H9 (cell line): ENCODE measurements at regions not wholly inside any gene's neighbourhood (a gene's known extent, or its start where the extent isn't known, plus 50 kb on each side); places are given as distances from the start of the nearest gene placed in this dataset.

Experiments
- DNase-seq: peaks from one replicate; pipeline ENCODE4 v3.0.0-alpha.2; 2017
- H2AFZ ChIP-seq: one replicate; pipeline ENCODE4 v1.6.1; 2013; ENCODE audit warnings: mild to moderate bottlenecking, low read length, control low read depth, moderate library complexity
- H2AK5ac ChIP-seq: 2 replicates; pipeline ENCODE4 v1.6.1; 2013; ENCODE audit warnings: low read length, control low read depth, mixed read lengths; ENCODE audit not compliant: insufficient read length
- H2BK120ac ChIP-seq: one replicate; pipeline ENCODE4 v1.6.1; 2013; ENCODE audit warnings: low read depth, mild to moderate bottlenecking, low read length, control low read depth, inconsistent platforms; ENCODE audit not compliant: poor library complexity, severe bottlenecking
- H2BK12ac ChIP-seq: 2 replicates; pipeline ENCODE4 v1.6.1; 2013; ENCODE audit warnings: low read length, control low read depth, mixed read lengths, low read depth; ENCODE audit not compliant: insufficient read length
- H2BK15ac ChIP-seq: 2 replicates; pipeline ENCODE4 v1.6.1; 2013; ENCODE audit warnings: low read depth, low read length, control low read depth
- H2BK20ac ChIP-seq: one replicate; pipeline ENCODE4 v1.6.1; 2013; ENCODE audit warnings: low read depth, mild to moderate bottlenecking, low read length, control low read depth, inconsistent platforms; ENCODE audit not compliant: poor library complexity, severe bottlenecking
- H2BK5ac ChIP-seq: 2 replicates; pipeline ENCODE4 v1.6.1; 2013; ENCODE audit warnings: low read length, control low read depth, mixed read lengths; ENCODE audit not compliant: insufficient read length
- H3K14ac ChIP-seq: 2 replicates; pipeline ENCODE4 v1.6.1; 2013; ENCODE audit warnings: low read length, control low read depth; ENCODE audit not compliant: insufficient read depth
- H3K18ac ChIP-seq: 2 replicates; pipeline ENCODE4 v1.6.1; 2013; ENCODE audit warnings: low read depth, mild to moderate bottlenecking, mixed read lengths, low read length, control low read depth; ENCODE audit not compliant: insufficient read length
- H3K23ac ChIP-seq: 2 replicates; pipeline ENCODE4 v1.6.1; 2013; ENCODE audit warnings: low read length, control low read depth, mixed read lengths, low read depth; ENCODE audit not compliant: insufficient read length
- H3K23me2 ChIP-seq: 2 replicates; pipeline ENCODE4 v1.6.1; 2013; ENCODE audit warnings: low read depth, mild to moderate bottlenecking, mixed read lengths, low read length, control low read depth; ENCODE audit not compliant: insufficient read length, poor library complexity, severe bottlenecking
- H3K27ac ChIP-seq: 2 replicates; pipeline ENCODE4 v1.5.1; 2013; ENCODE audit warnings: low read length, control low read depth, mixed read lengths, low read depth; ENCODE audit not compliant: insufficient read length
- H3K27me3 ChIP-seq: 2 replicates; pipeline ENCODE4 v1.6.1; 2013; ENCODE audit warnings: low read length, control low read depth, inconsistent platforms; ENCODE audit not compliant: insufficient read depth
- H3K4ac ChIP-seq: 2 replicates; pipeline ENCODE4 v1.6.1; 2013; ENCODE audit warnings: low read depth, mild to moderate bottlenecking, control low read depth, inconsistent platforms, low read length, moderate library complexity
- H3K4me1 ChIP-seq: 2 replicates; pipeline ENCODE4 v1.6.1; 2013; ENCODE audit warnings: low read length, control low read depth, inconsistent platforms; ENCODE audit not compliant: insufficient read depth
- H3K4me2 ChIP-seq: 2 replicates; pipeline ENCODE4 v1.6.1; 2013; ENCODE audit warnings: low read length, control low read depth, mixed read lengths; ENCODE audit not compliant: insufficient read length, insufficient read depth
- H3K56ac ChIP-seq: 2 replicates; pipeline ENCODE4 v1.6.1; 2013; ENCODE audit warnings: low read depth, mild to moderate bottlenecking, mixed read lengths, low read length, control low read depth; ENCODE audit not compliant: insufficient read length
- H3K79me1 ChIP-seq: 2 replicates; pipeline ENCODE4 v1.6.1; 2013; ENCODE audit warnings: low read depth, mild to moderate bottlenecking, moderate library complexity, low read length, control low read depth, inconsistent platforms; ENCODE audit not compliant: insufficient read depth, poor library complexity, severe bottlenecking
- H3K79me2 ChIP-seq: 2 replicates; pipeline ENCODE4 v1.6.1; 2013; ENCODE audit warnings: low read length, control low read depth, inconsistent platforms; ENCODE audit not compliant: insufficient read depth
- H3K9ac ChIP-seq: 2 replicates; pipeline ENCODE4 v1.6.1; 2013; ENCODE audit warnings: low read length, control low read depth, mixed read lengths; ENCODE audit not compliant: insufficient read length; ENCODE audit errors: extremely low read depth
- H3K9me3 ChIP-seq: one replicate; pipeline ENCODE4 v1.6.1; 2013; ENCODE audit warnings: low read depth, low read length, inconsistent platforms; ENCODE audit not compliant: control insufficient read depth
- H3T11ph ChIP-seq: one replicate; pipeline ENCODE4 v1.6.1; 2013; ENCODE audit warnings: mild to moderate bottlenecking, low read length, control low read depth, inconsistent platforms
- H4K20me1 ChIP-seq: one replicate; pipeline ENCODE4 v1.6.1; 2013; ENCODE audit not compliant: control insufficient read depth, insufficient read length, insufficient read depth
- H4K5ac ChIP-seq: 2 replicates; pipeline ENCODE4 v1.6.1; 2013; ENCODE audit warnings: low read depth, mild to moderate bottlenecking, mixed read lengths, low read length, control low read depth; ENCODE audit not compliant: insufficient read length
- H4K8ac ChIP-seq: replicated peaks from 2 replicates; pipeline ENCODE4 v1.6.1; 2013; ENCODE audit warnings: low read length, control low read depth, mixed read lengths, low read depth; ENCODE audit not compliant: insufficient read length
- H4K91ac ChIP-seq: 2 replicates; pipeline ENCODE4 v1.6.1; 2013; ENCODE audit warnings: low read depth, mild to moderate bottlenecking, moderate library complexity, mixed read lengths, low read length, control low read depth; ENCODE audit not compliant: insufficient read length
- H3K27ac Mint-ChIP-seq, 3 experiments: 2 replicates in 2 of 3; 3 replicates in 1 of 3; pipeline ENCODE4 v1.8.0; 2020 to 2021; ENCODE audit warnings: mixed read lengths in 3 of 3, mild to moderate bottlenecking in 1 of 3, moderate library complexity in 1 of 3
- H3K27me3 Mint-ChIP-seq: 2 replicates; pipeline ENCODE4 v1.8.0; 2021; ENCODE audit warnings: low read depth, mild to moderate bottlenecking, moderate library complexity, mixed read lengths
- H3K36me3 Mint-ChIP-seq, 3 experiments: 2 replicates in 2 of 3; 3 replicates in 1 of 3; pipeline ENCODE4 v1.8.0; 2020 to 2021; ENCODE audit warnings: low read depth in 3 of 3, mixed read lengths in 3 of 3; ENCODE audit not compliant: insufficient read depth in 1 of 3
- H3K4me1 Mint-ChIP-seq, 2 experiments: 2 replicates each; pipeline ENCODE4 v1.8.0; 2020; ENCODE audit warnings: mixed read lengths in 2 of 2
- H3K4me3 Mint-ChIP-seq, 2 experiments: 2 replicates in 1 of 2; 3 replicates in 1 of 2; pipeline ENCODE4 v1.8.0; 2020 to 2021; ENCODE audit warnings: mild to moderate bottlenecking in 2 of 2, mixed read lengths in 2 of 2, moderate library complexity in 1 of 2
- H3K9me3 Mint-ChIP-seq, 2 experiments: 2 replicates in 1 of 2; 3 replicates in 1 of 2; pipeline ENCODE4 v1.8.0; 2020; ENCODE audit warnings: mild to moderate bottlenecking in 2 of 2, mixed read lengths in 2 of 2, moderate library complexity in 1 of 2
- CTCF ChIP-seq: fragments of 200-600 bp; sonication (generic); conservative IDR thresholded peaks from 3 replicates; pipeline ENCODE4 v1.8.0; 2021; ENCODE audit warnings: antibody characterized with exemption, mild to moderate bottlenecking
- WGBS: extraction: QIAGEN DNeasy Blood & Tissue Kit; methylation state at CpG from one replicate; pipeline ENCODE4 v1.1.7; 2013; ENCODE audit warnings: missing lambda C conversion rate, low lambda C conversion rate, mixed read lengths; ENCODE audit not compliant: insufficient read length; ENCODE audit errors: extremely low coverage; 5-methylcytosine and 5-hydroxymethylcytosine counted together

DNA sequence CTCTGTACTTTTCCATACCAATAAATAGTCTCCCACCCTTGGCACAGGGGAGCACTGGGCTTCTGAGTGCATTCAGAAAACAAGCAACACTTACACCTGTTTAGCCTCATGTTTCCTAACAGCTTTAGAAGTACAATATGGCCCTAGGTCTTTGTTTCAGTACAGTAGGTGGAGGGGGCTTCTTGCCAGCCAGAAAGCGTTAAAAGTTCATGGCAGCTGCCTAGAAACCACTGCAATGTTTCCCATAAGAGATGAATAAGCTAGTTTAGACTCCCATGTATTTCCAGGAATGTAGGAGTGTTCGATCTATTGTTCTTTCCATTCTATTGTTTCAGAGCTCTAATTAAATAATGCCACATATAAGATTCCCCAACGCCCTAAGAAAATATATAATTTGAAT lies 444.8 kb downstream of the ARHGEF28 start:
- Histone ChIP-seq H2BK5ac (no peak overlapping the region), H4K8ac (no peak overlapping the region), H2AFZ (no peak overlapping the region), H4K20me1 (no peaks in the 10 kb centered on the region), H4K5ac (no peak overlapping the region), H3K4me1 (no peaks in the 10 kb centered on the region), H3K4me2 (no peak overlapping the region), H3K9me3 (no peaks in the 10 kb centered on the region), H2BK15ac (no peak overlapping the region), H3K27me3 (no peaks in the 10 kb centered on the region), H3K79me2 (no peaks in the 10 kb centered on the region), H3K23me2 (no peaks in the 10 kb centered on the region), H3T11ph (no peak overlapping the region), H3K18ac (no peak overlapping the region), H3K79me1 (no peaks in the 10 kb centered on the region), H2BK20ac (no peak overlapping the region), H4K91ac (no peak overlapping the region), H3K27ac (no peak overlapping the region), H2AK5ac (no peak overlapping the region), H3K56ac (no peak overlapping the region), H3K4ac (no peak overlapping the region), H3K23ac (no peak overlapping the region), H2BK12ac (no peak overlapping the region), H3K9ac (no peak overlapping the region), H2BK120ac (no peak overlapping the region), H3K14ac (no peak overlapping the region)
- no CpG with 5 or more reads among the region's 3 CpGs for WGBS
- Mint-ChIP-seq H3K4me1 (peaks cover 5 to 8% of the 10 kb centered on the region in 2 experiments), H3K9me3 (no peaks in the 10 kb centered on the region), H3K27ac (no peak overlapping the region), H3K4me3 (no peak overlapping the region), H3K36me3 (no peaks in the 10 kb centered on the region), H3K27me3 (no peaks in the 10 kb centered on the region)
- no peak for DNase-seq
- TF ChIP-seq CTCF: no peak
